ENCODE measurements at regions not wholly inside any gene's neighbourhood (a gene's known extent, or its start where the extent isn't known, plus 50 kb on each side); places are given as distances from the start of the nearest gene placed in this dataset.

DNA sequence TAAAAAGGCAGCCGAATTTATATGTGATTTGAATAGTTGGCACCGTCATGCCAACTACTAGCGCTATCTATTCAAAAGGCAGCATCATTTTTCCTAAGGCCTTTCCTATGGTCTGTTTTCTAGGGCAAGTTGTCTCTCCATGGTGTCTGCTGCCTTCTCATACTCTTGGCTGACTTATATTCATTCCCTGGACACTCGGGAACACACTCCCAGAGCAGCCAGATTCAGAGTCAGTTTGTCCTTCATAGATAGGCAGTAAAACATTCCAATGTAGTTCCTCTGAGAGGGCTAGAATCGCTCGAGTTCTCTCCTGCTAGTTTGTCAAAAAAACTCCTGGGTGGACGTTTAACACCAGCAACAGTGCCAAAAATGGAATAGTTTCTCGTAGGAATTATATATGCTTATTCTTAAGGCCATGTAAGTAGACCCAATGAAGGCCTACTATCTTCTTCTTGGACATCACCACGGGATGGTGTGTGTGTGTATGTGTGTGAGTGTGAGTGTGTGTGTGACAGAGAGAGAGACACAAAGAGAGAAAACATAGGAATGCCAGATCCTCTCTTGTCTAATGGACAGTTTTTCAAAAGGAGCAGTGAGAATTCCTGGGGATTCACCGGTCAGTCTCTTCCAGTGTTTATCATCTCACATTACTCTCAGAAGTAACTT is 129.3 kb upstream of the CTAGE1 start:
- no peaks in the 10 kb centered on the region for H3K36me3 ChIP-seq (ENCODE audit: control insufficient read depth in 1 of 2, insufficient read depth in 2 of 2, low read length in 2 of 2)
- H3K4me2 ChIP-seq (ENCODE audit: low read length), result no peak overlapping the region

More for the DNA sequence above, 129.3 kb upstream of the CTAGE1 start:
- TF ChIP-seq CBX3 (IDR thresholded peaks at IDR 0.05; ENCODE audit: low read depth) (no peak), CEBPB (IDR thresholded peaks at IDR 0.05; ENCODE audit: low read depth) (no peak), TCF7L2 (IDR thresholded peaks at IDR 0.05; ENCODE audit: borderline replicate concordance, extremely low read depth, insufficient read depth, insufficient read length) (no peak), EZH2 (IDR thresholded peaks at IDR 0.05) (no peak), ELF1 (IDR thresholded peaks at IDR 0.05; ENCODE audit: borderline replicate concordance, low read depth) (no peak), SIN3A (IDR thresholded peaks at IDR 0.05; ENCODE audit: low read depth) (no peak), ZFX (IDR thresholded peaks at IDR 0.05) (no peak), RAD21 (IDR thresholded peaks at IDR 0.05; ENCODE audit: low read depth) (no peak), SP1 (IDR thresholded peaks at IDR 0.05; ENCODE audit: low read depth) (no peak), FOSL1 (IDR thresholded peaks at IDR 0.05; ENCODE audit: low read depth) (no peak), YY1 (IDR thresholded peaks at IDR 0.05; ENCODE audit: extremely low read depth, insufficient replicate concordance, low read depth, low read length) (no peak), EGR1 (IDR thresholded peaks at IDR 0.05; ENCODE audit: low read depth) (no peak), POLR2A (IDR thresholded peaks at IDR 0.05; ENCODE audit: borderline replicate concordance, extremely low read depth, insufficient read depth, insufficient read length) (no peak), SRF (IDR thresholded peaks at IDR 0.05; ENCODE audit: low read depth) (no peak), EZH2phosphoT487 (IDR thresholded peaks at IDR 0.05; ENCODE audit: borderline replicate concordance) (no peak), POLR2AphosphoS5 (IDR thresholded peaks at IDR 0.05; ENCODE audit: low read depth, low read length) (no peak)
- TF ChIP-seq, protein P1, sequence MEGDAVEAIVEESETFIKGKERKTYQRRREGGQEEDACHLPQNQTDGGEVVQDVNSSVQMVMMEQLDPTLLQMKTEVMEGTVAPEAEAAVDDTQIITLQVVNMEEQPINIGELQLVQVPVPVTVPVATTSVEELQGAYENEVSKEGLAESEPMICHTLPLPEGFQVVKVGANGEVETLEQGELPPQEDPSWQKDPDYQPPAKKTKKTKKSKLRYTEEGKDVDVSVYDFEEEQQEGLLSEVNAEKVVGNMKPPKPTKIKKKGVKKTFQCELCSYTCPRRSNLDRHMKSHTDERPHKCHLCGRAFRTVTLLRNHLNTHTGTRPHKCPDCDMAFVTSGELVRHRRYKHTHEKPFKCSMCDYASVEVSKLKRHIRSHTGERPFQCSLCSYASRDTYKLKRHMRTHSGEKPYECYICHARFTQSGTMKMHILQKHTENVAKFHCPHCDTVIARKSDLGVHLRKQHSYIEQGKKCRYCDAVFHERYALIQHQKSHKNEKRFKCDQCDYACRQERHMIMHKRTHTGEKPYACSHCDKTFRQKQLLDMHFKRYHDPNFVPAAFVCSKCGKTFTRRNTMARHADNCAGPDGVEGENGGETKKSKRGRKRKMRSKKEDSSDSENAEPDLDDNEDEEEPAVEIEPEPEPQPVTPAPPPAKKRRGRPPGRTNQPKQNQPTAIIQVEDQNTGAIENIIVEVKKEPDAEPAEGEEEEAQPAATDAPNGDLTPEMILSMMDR (IDR thresholded peaks at IDR 0.05 in 2 of 3, conservative IDR thresholded peaks at IDR 0.05 in 1 of 3; ENCODE audit: borderline replicate concordance in 1 of 3, insufficient read depth in 1 of 3, low read depth in 2 of 3, low read length in 2 of 3), result no peak
- TF ChIP-seq, protein P2, sequence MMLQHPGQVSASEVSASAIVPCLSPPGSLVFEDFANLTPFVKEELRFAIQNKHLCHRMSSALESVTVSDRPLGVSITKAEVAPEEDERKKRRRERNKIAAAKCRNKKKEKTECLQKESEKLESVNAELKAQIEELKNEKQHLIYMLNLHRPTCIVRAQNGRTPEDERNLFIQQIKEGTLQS (IDR thresholded peaks at IDR 0.05), result no peak
- TF ChIP-seq, protein P3, sequence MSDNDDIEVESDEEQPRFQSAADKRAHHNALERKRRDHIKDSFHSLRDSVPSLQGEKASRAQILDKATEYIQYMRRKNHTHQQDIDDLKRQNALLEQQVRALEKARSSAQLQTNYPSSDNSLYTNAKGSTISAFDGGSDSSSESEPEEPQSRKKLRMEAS (IDR thresholded peaks at IDR 0.05), result no peak
- TF ChIP-seq, protein P4, sequence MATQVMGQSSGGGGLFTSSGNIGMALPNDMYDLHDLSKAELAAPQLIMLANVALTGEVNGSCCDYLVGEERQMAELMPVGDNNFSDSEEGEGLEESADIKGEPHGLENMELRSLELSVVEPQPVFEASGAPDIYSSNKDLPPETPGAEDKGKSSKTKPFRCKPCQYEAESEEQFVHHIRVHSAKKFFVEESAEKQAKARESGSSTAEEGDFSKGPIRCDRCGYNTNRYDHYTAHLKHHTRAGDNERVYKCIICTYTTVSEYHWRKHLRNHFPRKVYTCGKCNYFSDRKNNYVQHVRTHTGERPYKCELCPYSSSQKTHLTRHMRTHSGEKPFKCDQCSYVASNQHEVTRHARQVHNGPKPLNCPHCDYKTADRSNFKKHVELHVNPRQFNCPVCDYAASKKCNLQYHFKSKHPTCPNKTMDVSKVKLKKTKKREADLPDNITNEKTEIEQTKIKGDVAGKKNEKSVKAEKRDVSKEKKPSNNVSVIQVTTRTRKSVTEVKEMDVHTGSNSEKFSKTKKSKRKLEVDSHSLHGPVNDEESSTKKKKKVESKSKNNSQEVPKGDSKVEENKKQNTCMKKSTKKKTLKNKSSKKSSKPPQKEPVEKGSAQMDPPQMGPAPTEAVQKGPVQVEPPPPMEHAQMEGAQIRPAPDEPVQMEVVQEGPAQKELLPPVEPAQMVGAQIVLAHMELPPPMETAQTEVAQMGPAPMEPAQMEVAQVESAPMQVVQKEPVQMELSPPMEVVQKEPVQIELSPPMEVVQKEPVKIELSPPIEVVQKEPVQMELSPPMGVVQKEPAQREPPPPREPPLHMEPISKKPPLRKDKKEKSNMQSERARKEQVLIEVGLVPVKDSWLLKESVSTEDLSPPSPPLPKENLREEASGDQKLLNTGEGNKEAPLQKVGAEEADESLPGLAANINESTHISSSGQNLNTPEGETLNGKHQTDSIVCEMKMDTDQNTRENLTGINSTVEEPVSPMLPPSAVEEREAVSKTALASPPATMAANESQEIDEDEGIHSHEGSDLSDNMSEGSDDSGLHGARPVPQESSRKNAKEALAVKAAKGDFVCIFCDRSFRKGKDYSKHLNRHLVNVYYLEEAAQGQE (IDR thresholded peaks at IDR 0.05; ENCODE audit: low read depth), result no peak
- ChIA-PET CTCF (no interaction called here), RAD21 (ENCODE audit: low non-redundant PET in 1 of 2, low total read pairs in 2 of 2, uncharacterized antibody in 2 of 2, unreplicated experiment in 2 of 2) (no interaction called here), POLR2A (no interaction called here)
- no peak overlapping the region for H2AFZ ChIP-seq (ENCODE audit: low read depth, low read length, poor library complexity, severe bottlenecking)
- DNase-seq (ENCODE audit: low read depth, low spot score) (no peak), ATAC-seq (no peak)
- no peaks in the 10 kb centered on the region; the same call in 1 of the 2 replicates for H3K27me3 ChIP-seq (ENCODE audit: insufficient read depth, low read length)
- no peak overlapping the region for H3K27ac ChIP-seq (ENCODE audit: low read depth, low read length)
- intact Hi-C loops (cut with micrococcal nuclease), result no loop called here
- no peaks in the 10 kb centered on the region for H3K9me3 ChIP-seq (ENCODE audit: control insufficient read depth in 1 of 2, insufficient read depth in 1 of 2, low read depth in 1 of 2, low read length in 2 of 2)
- H3K9ac ChIP-seq (ENCODE audit: low read length), result no peak overlapping the region
- H3K79me2 ChIP-seq (ENCODE audit: insufficient read depth, low read length), result no peaks in the 10 kb centered on the region
- no peaks in the 10 kb centered on the region for H4K20me1 ChIP-seq (ENCODE audit: insufficient read depth)
- H3K4me1 ChIP-seq (ENCODE audit: control insufficient read depth in 1 of 2, insufficient read depth in 2 of 2, low read length in 2 of 2), result peaks cover 0 to 9% of the 10 kb centered on the region in 2 experiments; a peak in 2 of 4 replicates
- 0 out of 2 replicates have a peak, but pooled peaks cover 7% of the 10 kb centered on the region for H3K9me2 ChIP-seq (ENCODE audit: insufficient read depth)
- H3K4me3 ChIP-seq (replicated peaks in 1 of 2; ENCODE audit: low read depth in 1 of 2, low read length in 2 of 2), result no peak overlapping the region
- BruUV-seq (replicated peaks), result no TSS peak

Data from HCT116 (cell line).